WERI-Rb-1 (cell line): ENCODE measurements at regions not wholly inside any gene's neighbourhood (a gene's known extent, or its start where the extent isn't known, plus 50 kb on each side); places are given as distances from the start of the nearest gene placed in this dataset.
"Not testable (repeated sequence)": the region's sequence is repeated elsewhere in the genome, so short reads cannot be mapped to it uniquely, and the experiment has no call there.

ENCODE experiments used
- DNase-seq: peaks from one replicate; pipeline ENCODE4 v3.0.0-alpha.2; 2020
- H3K27ac ChIP-seq: fragments of 250-450 bp; sonication (Bioruptor Pico); 2 replicates; pipeline ENCODE4 v1.5.1; 2020; ENCODE audit warnings: mild to moderate bottlenecking, moderate library complexity
- H3K27me3 ChIP-seq: fragments of 250-450 bp; sonication (Bioruptor Pico); 2 replicates; pipeline ENCODE4 v1.5.1; 2021; ENCODE audit warnings: mild to moderate bottlenecking, low read depth, moderate library complexity; ENCODE audit not compliant: insufficient read depth, severe bottlenecking
- H3K36me3 ChIP-seq: fragments of 250-450 bp; sonication (Bioruptor Pico); 2 replicates; pipeline ENCODE4 v1.5.1; 2020; ENCODE audit warnings: mild to moderate bottlenecking, moderate library complexity
- H3K4me3 ChIP-seq: 2 replicates; pipeline ENCODE4 v1.5.1; 2011; ENCODE audit warnings: low read depth, mild to moderate bottlenecking, control low read depth, low read length
- H3K9me3 ChIP-seq: fragments of 250-450 bp; sonication (Bioruptor Pico); 2 replicates; pipeline ENCODE4 v1.5.1; 2021; ENCODE audit warnings: mild to moderate bottlenecking, moderate library complexity; ENCODE audit not compliant: severe bottlenecking
- CTCF ChIP-seq: IDR thresholded peaks from 2 replicates; pipeline ENCODE4 v1.5.1; 2011; ENCODE audit warnings: low read depth, mild to moderate bottlenecking, control low read depth, inconsistent platforms, low read length

DNA sequence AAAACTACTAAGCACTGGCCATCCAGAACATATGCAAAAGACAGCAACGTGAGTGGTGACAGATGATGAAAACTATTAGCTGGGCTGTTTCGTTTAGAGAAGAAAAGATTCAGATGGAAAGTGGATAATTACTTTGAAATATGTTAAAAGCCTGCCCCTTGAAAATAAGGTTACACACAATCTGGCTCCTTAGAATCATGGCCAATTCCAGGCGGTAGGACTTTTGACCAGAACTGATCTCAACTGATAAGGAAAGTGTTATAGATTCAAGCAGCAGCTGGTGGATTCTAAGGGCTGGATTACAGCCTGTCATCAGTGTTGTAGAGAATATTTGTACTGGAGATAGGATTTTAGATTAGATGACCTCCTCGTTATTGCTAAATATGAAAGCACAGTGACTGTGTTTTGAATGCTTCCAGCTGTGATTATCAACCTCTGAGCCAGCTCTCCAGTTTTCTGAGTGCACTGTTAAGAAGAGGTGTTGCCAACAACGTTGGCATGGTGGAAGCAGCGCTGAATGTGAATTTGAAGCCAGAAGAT is 75.1 kb downstream of the KBTBD2 start:
- not testable (repeated sequence) for H3K9me3 ChIP-seq, H3K4me3 ChIP-seq, DNase-seq, H3K36me3 ChIP-seq, H3K27me3 ChIP-seq, H3K27ac ChIP-seq

DNA sequence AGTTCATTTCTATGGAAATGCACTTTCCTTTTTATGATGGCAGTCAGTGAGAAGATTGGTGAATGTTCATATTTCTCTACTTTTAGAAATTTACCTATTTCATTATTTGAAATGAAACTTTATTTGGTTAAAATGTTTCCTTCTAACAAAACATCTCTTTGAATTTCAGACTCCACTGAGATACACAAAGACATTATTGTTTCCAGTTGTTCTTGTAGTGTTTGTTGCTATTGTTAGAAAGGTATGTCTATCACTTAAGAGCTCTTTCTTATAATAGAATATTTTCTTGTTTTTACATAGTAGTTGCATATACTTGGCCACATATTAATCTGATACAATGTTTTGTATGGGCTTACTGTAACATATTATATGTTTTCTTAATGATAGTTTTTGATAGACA is 76.8 kb downstream of the KBTBD2 start:
- H3K9me3 ChIP-seq, DNase-seq, H3K27me3 ChIP-seq, H3K27ac ChIP-seq, H3K4me3 ChIP-seq, H3K36me3 ChIP-seq: not testable (repeated sequence)

GRCh38 chr7:32809871-32810270 is 81.7 kb downstream of the KBTBD2 start:
- H3K4me3 ChIP-seq, result no peak overlapping the region
- no peaks in the 10 kb centered on the region for H3K36me3 ChIP-seq
- no peak for TF ChIP-seq CTCF
- no peak overlapping the region for H3K27ac ChIP-seq
- no peaks in the 10 kb centered on the region for H3K9me3 ChIP-seq
- no peak for DNase-seq
- H3K27me3 ChIP-seq, result no peaks in the 10 kb centered on the region

DNA sequence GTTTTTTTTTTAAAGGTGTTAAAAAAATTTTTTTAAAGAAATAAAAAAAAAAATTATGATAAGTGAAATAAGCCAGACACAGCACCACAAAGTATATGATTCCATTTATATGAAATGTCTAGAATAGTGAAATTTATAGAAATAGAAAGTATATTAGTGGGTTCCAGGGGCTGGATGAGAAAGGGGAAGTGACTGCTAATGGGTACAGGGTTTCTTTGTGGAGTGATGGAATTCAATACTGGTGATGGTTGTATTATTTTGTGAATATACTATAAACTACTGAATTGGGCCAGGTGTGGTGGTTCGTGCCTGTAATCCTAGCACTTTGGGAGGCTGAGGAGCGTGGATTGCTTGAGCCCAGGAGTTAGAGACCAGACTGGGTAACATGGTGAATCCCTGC is 82.2 kb downstream of the KBTBD2 start:
- H3K36me3 ChIP-seq, result no peaks in the 10 kb centered on the region
- H3K9me3 ChIP-seq, result no peaks in the 10 kb centered on the region
- no peaks in the 10 kb centered on the region for H3K27me3 ChIP-seq
- TF ChIP-seq CTCF, result no peak
- no peak for DNase-seq
- H3K27ac ChIP-seq, result no peak overlapping the region
- H3K4me3 ChIP-seq, result no peak overlapping the region

DNA sequence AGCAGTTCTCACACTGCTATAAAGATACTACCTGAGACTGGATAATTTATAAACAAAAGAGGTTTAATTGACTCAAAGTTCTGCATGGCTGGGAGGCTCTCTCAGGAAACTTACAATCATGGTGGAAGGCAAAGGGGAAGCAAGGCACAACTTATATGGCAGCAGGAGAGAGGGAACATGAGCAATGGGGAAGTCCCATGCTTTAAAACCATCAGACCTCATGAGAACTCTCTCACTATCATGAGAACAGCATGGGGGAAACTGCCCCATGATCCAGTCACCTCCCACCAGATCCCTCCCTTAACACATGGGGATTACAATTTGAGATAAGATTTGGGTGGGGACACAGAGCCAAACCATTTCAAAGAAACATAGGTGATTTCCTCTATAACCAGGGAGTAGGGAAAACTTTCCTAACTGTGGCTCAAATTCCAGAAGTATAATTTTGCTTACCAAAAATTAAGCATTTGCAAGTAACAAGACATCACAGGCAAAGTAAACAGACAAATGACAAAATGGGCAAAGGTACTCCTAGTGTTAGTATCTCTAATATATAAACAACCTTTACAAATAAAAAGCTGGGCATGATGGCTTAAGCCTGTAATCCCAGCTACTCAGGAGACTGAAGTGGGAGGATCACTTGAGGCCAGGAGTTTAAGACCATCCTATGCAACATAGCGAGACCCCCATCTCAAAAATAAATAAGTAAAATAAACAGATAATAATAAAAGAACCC is 88.0 kb downstream of the KBTBD2 start:
- H3K27me3 ChIP-seq, result no peaks in the 10 kb centered on the region
- no peak for DNase-seq

DNA sequence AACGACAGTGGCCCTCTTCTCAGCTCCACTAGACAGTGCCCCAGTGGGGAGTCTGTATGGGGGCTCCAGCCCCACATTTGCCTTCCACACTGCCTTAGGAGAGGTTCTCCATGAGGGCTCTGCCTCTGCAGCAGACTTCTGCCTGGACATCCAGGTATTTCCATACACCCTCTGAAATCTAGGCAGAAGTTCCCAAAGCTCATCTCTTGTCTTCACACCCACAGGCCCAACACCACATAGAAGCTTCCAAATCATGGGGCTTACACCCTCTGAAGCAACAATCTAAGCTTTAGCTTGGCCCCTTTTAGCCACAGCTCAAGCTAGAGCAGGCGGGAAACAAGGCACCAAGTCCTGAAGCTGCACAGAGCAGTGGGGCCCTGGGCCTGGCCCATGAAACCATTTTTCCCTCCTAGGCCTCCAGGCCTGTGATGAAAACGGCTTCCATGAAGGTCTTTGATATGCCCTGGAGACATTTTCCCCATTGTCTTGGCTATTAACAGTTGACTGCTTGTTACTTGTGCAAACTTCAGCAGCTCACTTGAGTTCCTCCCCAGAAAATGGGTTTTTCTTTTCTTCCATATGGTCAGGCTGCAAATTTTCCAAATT is 89.2 kb downstream of the KBTBD2 start:
- no peaks in the 10 kb centered on the region for H3K36me3 ChIP-seq
- peaks cover 8% of the 10 kb centered on the region for H3K9me3 ChIP-seq
- H3K4me3 ChIP-seq, result no peak overlapping the region
- no peak for TF ChIP-seq CTCF
- no peaks in the 10 kb centered on the region for H3K27me3 ChIP-seq
- no peak overlapping the region for H3K27ac ChIP-seq
- DNase-seq, result no peak

More for the DNA sequence above, 88.0 kb downstream of the KBTBD2 start:
- Histone ChIP-seq H3K4me3 (no peak overlapping the region), H3K9me3 (peaks cover 8% of the 10 kb centered on the region), H3K36me3 (no peaks in the 10 kb centered on the region), H3K27ac (no peak overlapping the region)
- TF ChIP-seq CTCF, result no peak

DNA sequence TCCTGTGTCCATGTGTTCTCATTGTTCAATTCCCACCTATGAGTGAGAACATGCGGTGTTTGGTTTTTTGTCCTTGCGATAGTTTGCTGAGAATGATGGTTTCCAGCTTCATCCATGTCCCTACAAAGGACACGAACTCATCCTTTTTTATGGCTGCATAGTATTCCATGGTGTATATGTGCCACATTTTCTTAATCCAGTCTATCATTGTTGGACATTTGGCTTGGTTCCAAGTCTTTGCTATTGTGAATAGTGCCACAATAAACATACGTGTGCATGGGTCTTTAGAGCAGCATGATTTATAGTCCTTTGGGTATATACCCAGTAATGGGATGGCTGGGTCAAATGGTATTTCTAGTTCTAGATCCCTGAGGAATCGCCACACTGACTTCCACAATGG is 98.5 kb downstream of the KBTBD2 start:
- not testable (repeated sequence) for H3K9me3 ChIP-seq, H3K4me3 ChIP-seq, DNase-seq, H3K27me3 ChIP-seq, H3K27ac ChIP-seq, H3K36me3 ChIP-seq

GRCh38 chr7:32790766-32791430 is 100.7 kb downstream of the KBTBD2 start:
- not testable (repeated sequence) for H3K36me3 ChIP-seq, H3K9me3 ChIP-seq, DNase-seq, H3K27me3 ChIP-seq, H3K27ac ChIP-seq, H3K4me3 ChIP-seq

DNA sequence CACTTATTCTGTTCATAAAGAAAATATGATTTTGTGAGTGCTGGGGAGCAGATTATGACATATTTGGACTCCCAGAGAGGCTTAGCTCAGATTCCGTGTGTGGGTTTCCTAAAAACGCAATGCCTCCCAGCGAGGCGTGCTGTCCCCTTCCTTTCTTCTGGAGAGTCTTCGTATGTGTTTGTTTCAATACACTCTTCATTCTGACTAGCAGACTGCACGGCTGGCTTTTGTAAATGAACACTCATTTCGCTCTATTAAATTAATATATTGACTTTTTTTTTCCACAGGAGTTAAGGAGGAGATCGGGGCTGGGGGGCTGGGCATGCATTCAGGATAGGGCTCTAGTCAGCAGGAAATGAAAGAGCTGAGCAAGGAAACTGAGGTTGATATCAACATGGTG is 102.3 kb downstream of the KBTBD2 start:
- not testable (repeated sequence) for H3K36me3 ChIP-seq, H3K4me3 ChIP-seq, H3K27ac ChIP-seq, DNase-seq, H3K27me3 ChIP-seq, H3K9me3 ChIP-seq

DNA sequence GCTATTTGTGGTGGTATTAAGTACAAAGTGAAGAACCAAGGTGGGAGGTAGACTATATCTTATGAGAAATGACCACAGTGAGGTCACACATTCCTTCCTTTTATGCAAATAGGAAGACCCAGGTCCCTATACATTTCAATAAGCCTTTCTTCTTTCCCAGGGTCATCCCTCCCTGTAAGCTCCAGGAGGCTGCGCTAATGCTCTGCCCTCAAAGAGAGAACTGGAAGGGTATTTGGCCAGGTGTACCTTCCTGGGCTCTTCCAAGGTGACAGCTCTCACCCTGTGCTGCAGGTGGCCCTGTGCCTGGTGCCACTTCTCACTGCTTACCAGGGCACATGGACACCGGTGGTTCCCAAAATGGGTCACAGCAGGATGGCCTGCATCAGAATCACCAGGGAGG is 103.4 kb downstream of the KBTBD2 start:
- H3K27ac ChIP-seq, H3K9me3 ChIP-seq, H3K27me3 ChIP-seq, DNase-seq, H3K36me3 ChIP-seq, H3K4me3 ChIP-seq: not testable (repeated sequence)
